ENCODE measurements at regions not wholly inside any gene's neighbourhood (a gene's known extent, or its start where the extent isn't known, plus 50 kb on each side); places are given as distances from the start of the nearest gene placed in this dataset.

GRCh38 chr6:3584606-3585005, 127.8 kb upstream of the SLC22A23 start:
- no peak for TF ChIP-seq CTCF (conservative IDR thresholded peaks at IDR 0.05; ENCODE audit: low read depth, low read length)
- TF ChIP-seq EZH2 (IDR thresholded peaks at IDR 0.05; ENCODE audit: borderline replicate concordance, low read depth, low read length, poor library complexity, severe bottlenecking) = no peak
